HG03442 (cell line): ENCODE measurements at regions not wholly inside any gene's neighbourhood (a gene's known extent, or its start where the extent isn't known, plus 50 kb on each side); places are given as distances from the start of the nearest gene placed in this dataset.

Experiments used
- ATAC-seq: cut with Tn5 transposase; IDR thresholded peaks from one replicate; pipeline ENCODE4 v1.9.1; 2021; ENCODE audit warnings: mild to moderate bottlenecking, moderate library complexity; ENCODE audit not compliant: unreplicated experiment

DNA sequence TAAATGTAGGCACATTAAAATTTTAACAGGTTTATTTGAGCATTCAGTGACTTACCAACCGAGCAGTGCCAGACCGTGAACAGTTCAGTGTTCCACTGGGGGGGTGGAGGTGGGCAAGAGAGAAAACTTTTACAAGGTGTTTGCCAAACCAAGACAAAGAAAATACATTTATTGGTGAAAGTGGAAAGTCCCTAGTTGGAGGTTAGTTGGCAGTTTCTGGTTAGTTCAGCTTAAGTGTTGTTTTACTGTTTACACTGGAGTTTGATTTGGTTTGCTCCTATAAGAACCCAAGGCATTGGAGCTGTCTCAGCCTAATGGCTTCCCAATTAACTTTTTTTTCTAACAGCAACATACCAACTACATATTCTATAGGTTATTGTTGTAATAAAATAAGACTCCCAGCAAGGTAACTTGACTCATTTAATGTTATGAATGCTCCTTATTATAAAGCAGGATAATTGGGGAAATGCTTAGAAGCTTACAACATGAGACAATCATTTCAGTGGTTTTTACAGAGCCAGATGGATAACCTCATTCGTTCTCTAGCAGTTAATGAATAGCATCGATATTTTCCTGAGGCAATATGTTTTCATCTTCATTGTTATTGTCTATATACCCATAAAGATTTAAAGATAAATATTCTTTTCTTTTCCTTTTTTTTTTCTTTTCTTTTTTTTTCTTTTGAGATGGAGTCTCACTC lies 115.8 kb downstream of the ETNK1 start:
- no peak for ATAC-seq

DNA sequence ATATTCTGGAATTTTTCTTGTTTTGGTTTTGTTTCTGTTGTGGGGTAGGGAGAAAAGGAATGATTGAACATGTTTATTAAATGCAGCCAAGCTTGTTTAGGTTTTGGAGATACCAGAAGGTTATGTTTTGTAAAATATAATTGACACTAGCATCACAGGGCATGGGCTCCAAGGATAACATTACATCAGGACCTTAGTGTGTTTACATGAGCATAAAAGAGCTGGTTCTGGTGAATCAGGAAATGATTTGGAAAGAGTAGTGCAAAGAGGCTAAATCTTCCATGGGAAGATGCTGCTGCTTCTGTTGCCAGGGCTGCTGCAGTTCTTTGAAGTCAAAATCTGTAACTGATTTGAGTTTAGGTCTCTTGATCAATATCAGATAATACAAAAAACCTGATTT lies 118.7 kb downstream of the ETNK1 start:
- no peak for ATAC-seq

DNA sequence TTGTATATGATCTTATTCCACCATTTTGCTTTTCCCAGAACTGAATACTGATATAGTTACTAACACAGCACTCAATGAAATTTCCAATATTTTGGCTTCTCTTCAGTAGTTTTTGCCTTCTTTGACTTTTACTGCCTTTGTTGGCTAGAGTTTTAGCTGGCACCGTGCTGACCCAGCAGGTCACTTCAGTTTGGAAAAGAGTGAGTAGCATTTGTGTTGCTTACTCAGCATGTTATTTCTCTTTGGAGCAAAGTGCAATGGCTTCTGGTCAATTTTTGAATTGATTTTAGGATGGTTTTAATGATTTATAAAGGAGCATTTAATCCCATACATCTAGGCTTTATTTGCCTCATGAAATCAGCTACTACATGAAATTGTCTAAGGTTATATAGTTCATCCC lies 119.2 kb downstream of the ETNK1 start:
- ATAC-seq = no peak

DNA sequence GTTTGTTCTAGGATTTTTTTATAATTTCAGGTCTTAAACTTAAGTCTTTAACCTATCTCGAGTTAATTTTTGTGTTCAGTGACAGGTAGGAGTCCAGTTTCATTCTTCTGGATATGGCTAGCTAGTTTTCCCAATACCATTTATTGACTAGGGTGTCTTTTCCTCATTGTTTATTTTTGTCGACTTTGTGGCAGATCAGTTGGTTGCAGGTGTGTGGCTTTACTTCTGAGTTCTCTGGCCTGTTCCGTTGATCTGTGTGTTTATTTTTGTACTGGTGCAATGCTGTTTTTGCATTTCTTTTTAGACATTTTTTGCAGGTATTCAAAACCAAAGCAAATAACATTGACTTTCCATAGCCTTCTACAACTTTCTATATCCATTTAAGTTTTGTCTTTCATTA lies 121.7 kb downstream of the ETNK1 start:
- no peak for ATAC-seq

DNA sequence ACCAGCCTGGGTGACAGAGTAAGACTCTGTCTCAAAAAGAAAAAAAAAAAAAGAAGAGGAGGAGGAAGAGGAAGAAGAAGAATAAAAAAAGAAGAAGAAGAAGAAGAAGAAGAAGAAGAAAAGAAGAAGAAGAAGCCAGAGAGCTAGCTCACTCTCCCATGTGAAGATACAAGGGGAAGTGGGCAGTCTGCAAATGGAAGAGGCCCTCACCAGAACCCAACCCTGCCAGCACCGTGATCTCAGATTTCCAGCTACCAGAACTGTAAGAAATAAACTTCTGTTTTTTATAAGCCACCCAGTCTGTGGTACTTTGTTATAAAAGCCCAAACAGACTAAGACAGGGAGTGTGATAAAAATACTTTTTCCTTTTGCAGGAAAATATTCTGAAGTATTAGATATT lies 130.7 kb downstream of the ETNK1 start:
- ATAC-seq = no peak

DNA sequence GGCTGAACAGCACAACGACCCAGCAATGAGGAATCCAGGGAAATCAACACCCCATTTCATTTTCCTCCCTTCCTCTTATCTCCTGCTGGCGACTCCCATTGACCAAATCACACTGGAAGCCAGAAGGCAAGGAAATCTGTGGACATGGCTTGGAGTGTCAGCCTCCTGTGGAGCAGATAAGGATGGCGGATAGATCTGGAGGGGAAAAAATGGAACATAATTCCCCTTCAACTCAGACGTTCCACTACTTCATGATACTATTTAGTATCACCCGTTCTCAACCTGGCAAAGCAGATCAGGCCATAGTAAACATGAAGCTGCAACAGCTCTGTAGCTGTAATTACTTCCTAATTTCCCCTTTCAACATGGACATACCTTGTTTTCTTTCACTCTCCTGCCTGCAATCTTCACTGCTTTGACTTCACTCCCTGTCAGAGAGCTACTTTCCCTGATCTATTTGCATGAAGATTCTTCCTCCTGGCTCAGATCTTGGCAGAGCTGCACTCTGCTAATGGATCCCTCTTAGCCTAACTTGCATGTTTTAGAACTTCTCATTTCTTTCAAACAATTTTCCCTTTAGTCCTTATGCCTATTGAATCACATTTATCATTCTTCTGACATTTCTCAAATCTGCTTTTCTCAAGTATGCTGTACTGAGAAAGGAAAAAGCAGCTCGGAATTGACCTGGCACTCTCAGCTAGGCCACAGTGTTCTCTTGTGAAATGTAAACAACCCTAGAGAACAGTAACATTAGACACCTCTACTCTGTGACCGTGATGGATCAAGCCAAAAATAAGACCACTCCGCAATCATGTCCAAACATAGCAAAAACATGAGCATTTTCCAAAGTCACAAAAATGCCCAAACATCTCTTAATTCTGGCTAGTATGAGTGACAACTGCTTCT lies 135.1 kb downstream of the ETNK1 start:
- ATAC-seq = no peak

DNA sequence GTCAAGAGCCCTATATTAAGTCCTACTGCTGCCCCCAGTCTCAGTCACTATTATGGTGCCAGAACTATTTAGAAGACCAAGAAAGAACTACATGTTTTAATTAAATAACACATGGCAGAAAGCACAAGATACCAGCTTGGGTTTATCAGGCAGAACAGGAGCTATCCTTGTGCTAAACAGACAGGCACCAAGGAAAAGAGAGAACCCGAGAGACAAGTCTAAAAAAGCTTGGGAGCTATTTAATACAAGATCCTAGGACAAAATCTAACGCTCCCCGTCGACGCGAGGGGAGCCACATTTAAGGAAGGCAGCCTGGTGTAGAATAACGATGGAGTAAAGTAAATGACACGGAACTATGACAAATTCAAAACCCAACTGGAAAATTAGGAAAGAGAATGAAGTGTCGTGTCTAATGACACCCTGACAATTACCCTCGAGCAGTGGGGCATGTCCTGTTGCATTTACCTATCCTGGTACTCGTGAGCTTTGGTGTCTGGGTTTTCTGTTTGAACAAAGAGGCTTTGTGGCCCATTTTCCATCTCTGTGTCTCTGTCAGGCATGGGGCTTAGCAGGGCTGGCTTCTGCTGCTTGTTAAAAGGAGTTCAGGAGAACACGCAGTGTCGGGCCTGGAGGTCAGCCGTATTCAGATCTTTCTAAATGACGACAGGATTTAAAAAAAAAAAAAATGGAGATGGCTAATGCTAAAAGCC lies 140.6 kb downstream of the ETNK1 start:
- no peak for ATAC-seq

DNA sequence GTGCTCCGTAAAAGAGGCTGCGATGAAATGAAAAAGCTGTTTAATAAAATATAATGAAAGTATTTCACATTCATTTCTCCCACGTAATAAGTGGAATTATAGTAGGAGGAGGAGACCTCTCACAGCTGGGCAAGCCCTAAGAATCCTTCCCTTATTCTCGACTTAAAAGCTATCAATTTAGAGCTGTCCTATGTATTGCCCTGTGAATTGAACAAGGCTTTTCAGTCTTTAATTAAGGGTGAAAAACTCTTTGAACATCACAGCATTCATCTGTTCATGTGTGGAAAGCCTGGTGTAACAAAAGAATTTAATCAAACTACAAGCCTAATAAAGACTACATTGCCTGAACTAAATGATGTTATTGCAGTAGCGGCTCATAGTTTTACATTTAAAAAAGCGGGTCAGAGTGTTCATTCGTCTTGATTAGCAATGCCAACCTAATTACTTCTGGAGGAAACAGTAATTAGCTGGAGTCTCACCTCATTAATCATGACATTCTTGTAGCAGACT lies 142.0 kb downstream of the ETNK1 start:
- ATAC-seq = no peak

DNA sequence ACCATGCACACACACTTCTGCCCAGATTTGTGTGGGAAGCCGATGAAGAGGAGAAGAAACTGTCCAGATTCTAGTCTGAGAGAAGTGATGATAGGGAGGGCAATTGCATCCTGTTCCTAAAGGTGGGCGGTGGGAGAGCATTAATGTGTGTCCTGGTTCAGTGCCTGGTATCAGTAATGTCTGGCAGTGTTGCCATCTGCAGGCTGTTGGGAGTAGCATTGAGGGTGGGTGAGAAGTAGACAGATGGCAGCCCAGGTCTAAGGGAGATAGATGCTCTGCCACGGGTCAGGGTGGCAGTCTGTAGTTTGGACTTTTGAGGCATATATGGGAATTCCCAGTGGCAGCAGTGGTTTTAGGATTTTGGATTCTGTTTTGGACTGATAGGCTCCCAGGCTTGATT lies 156.4 kb downstream of the ETNK1 start:
- ATAC-seq = no peak

DNA sequence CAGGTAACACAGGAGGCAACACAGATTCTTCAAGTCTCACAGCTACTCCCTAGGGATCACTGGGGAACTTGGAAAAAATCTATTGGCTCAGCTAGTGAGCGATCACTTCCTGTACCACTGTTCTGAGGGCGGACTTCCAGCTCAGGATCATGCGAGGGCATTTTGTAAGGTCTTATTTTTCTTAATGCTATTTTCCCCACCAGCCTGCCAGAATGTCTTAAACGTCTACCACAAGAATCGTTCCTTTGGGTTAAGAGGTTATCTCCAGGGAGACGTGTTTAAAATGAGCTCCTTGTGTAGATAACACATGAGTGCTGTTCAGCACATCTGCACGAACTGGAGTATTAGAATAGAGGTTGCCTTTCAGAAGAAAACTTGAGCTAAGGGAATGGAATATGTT lies 162.6 kb downstream of the ETNK1 start:
- ATAC-seq = no peak

DNA sequence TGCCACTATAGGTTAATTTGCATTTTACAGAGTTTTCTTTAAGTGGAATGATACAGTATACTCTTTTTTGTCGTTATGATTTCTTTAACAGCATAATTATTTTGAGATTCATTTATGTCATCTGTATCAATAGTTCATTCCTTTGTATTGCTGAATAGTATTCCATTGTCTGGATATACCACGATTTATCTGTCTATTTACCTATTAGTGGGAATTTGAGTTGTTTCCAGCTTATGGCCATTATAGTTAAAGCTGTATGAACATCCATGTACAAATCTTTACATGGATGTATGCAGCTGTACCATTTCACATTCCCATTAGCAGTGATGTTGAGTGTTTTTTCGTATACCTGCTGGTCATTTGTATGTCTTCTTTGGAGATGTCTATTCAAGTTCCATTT lies 163.9 kb downstream of the ETNK1 start:
- ATAC-seq = no peak

DNA sequence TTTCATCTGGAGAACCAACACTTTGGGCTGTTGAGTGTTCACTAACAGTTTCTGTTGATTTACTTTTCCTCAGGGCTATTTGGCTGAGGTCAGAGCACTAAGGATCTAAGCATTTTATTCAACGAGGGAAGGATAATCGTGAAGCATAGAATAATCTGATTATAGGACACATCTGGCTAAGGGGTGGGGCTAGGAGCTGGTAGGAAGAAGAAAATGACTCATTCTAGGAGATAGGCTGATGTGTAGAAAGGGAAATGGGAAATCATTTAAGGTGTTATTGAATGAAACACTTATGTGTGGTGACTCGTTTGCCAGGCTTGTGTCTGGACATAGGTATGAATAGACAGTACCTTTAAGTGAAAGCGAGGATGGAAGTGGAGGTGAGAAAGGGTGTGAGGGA lies 167.2 kb downstream of the ETNK1 start:
- ATAC-seq = no peak

DNA sequence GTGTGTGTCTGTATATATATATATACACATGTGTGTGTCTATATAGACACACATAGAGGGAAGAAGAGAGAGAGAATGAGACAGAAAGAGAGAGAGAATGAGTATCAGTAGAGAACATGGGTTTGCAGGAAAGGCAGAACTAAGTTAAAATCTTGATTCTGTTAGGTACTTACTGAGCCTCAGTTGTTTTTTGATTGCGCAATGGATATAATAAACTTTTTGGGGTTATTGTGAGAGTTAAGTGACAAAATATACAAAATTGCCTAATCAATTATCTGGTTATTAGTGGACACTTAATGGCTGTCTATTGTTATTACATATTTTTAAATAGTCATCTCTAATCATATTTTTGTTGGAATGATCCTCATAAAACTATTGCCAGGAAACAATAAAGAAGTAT lies 169.0 kb downstream of the ETNK1 start:
- no peak for ATAC-seq

DNA sequence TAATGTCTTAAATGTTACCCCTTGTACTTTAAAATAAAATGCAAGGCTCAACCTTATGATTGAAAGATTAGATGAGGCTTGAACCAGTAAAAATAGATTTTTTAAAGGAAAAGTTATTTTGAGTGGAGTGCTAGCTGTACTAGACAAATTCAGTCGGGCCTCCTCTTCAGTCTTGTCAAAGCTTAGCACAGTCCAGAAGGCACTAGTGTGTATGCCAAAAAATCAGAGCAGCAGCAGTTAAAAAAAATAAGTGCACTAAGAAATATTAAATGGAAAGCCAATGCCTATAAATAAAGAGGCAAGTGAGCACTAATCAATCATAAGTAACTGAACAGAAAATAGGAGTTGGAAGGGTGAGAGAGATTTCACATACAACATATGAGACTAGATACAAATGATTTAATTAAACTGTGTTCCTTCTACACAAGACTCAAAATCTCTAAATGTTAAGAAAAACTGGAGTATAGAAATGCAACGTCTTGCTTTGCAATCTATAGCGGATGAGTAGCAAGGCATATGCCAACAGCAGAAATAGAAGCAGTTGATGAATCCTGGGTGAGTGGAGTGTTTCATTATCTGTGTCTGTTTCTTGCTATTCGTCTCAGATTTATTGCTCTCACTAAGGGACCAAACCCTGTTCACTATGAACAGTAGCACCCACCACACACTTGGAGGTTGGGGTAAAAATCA lies 172.1 kb downstream of the ETNK1 start:
- ATAC-seq = no peak

DNA sequence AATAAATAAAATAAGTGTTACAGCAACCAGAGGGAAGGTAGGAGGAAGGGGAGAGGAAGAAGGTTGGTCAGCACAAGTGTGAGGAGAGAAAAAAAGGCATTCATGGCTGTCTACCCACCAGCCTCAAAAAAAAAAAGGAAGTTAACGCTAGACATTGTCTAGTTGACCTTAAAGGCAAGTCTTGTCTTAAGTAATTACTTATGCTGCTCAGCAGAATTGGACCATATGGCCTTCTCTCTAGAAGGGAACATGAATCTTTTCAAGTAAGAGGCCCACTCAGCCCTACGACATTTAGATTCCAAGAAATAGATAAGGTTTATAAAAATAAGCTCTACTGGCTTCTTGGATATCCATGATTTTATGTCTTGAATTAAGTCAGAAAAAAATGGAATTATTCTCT lies 172.7 kb downstream of the ETNK1 start:
- ATAC-seq = no peak

DNA sequence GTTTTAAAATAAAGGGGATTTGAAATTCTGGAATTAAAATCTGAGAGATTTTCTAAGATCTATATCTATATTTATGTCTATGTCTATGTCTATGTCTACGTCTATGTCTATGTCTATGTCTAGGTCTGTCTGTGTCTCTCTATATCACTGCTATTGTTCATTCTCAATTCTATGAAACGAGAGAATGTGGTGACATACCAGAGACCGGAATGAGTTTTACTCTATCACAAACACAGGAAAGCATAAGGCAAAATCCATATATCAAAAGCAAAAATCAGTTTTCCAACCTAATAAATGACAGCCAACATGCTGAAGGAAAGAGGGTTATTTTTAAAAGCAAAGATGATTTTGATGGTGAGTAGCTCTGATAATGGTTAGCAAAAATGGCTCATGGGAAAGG lies 173.1 kb downstream of the ETNK1 start:
- ATAC-seq = no peak

DNA sequence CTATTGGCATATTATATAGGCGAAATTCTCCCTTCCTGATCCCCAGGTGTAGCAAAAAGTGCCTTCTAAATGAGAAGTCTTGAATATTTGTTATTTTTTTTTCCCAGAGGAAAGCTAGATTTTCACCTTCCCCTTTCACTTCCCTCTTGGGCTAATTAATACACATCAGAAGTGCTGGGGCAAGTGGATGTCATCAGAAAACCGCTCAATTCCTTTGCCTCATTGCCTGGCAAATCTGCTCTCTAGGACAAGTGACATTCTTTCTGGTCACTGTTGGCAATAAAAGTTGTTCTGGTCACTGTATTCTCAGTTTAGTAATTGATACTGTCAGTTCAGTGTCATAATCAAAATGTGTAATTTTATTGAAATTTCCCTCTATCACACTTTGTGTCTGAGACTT lies 174.5 kb downstream of the ETNK1 start:
- ATAC-seq = no peak

DNA sequence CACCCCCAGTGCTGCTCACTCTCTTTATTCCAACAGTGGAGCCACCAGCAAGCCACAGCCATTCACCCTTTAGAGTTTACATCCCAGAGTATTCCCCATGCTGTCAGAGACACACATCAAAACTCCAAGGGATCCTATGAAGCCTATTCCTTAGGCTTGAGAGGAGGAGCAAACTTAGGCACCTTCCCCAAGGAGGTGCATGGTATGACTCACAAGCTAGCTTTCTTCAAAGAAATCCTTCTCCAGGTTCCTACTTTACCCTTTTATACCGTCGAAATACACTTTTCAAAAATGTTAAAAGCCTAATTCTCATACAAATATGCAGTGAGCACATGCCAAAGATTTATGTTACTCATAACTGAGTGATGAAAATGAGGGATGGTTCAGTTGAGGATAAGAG lies 175.4 kb downstream of the ETNK1 start:
- no peak for ATAC-seq

DNA sequence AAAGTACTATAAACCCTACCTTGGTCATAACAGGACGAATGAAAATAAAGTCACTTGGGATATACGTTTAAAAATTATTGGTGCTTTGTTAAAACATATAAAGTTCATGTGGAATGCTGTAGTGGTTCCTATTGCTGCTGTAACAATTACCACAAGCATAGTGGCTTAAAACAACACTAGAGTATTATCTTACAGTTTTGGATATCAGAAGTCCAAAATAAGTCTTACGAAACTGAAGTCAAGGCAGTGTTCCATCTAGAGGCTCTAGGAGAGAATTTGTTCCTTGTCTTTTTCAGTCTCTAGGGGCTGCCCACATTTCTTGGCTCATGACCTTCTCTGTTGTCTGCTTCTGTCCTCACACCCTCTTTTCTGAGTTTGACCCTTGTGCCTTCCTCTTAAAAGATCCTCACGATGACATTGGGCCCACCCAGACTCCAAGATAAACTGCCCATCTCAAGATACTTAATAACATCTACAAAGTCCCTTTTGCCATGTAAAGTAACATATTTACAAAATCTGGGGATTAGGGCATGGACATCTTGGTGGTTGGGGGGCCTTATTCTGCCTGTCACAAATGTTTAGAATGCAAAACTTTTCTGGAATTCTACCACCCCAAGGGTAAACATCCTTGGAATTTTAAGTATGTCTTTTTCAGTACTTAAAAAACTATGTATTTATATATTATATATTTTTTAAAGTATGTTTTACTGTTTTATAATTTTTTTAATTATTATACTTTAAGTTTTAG lies 178.1 kb downstream of the ETNK1 start:
- no peak for ATAC-seq

DNA sequence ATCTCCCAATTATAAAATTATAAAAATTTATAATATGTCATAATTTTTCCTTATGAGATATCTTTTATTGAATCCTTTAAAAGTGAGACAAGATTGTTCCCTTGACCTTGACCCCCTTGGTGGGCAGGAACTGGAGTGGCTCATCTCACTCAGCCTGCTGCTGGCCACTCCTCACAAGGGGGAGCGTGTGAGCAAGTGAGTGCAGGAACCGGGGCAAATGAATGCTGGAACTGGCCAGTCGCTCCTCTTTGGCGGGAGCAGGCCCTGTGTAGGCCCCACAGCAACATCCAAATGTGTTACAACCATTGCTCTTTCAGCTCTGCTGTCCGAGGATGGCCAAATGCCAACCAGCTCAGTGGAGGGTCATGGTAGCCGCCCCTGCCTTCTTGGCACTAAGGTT lies 178.8 kb downstream of the ETNK1 start:
- ATAC-seq = no peak
